ENCODE measurements at regions not wholly inside any gene's neighbourhood (a gene's known extent, or its start where the extent isn't known, plus 50 kb on each side); places are given as distances from the start of the nearest gene placed in this dataset.

- Histone ChIP-seq H3K4me3 (ENCODE audit: low read length in 2 of 2) (no peak overlapping the region), H3K36me3 (ENCODE audit: control insufficient read depth in 1 of 2, insufficient read depth in 2 of 2, low read length in 1 of 2) (no peaks in the 10 kb centered on the region), H3K9me3 (ENCODE audit: control insufficient read depth, low read length) (no peaks in the 10 kb centered on the region), H3K4me1 (ENCODE audit: control insufficient read depth in 1 of 2, insufficient read depth in 2 of 2, low read length in 2 of 2) (peaks cover 0 to 1% of the 10 kb centered on the region in 2 donors), H3K27ac (ENCODE audit: low read depth in 1 of 2, low read length in 2 of 2) (no peak overlapping the region), H3K27me3 (ENCODE audit: control insufficient read depth in 1 of 2, insufficient read depth in 2 of 2, low read length in 1 of 2) (no peaks in the 10 kb centered on the region)
- WGBS, 2 donors = 79 to 80% methylated on average over 3 of the region's 3 CpGs
- DNase-seq (no peak), ATAC-seq (ENCODE audit: low FRiP score) (no peak)
- intact Hi-C loops (cut with DNase I) = no loop called here
Observed at GRCh38 chr14:85224241-85224640, 305.7 kb upstream of the FLRT2 start.

DNA sequence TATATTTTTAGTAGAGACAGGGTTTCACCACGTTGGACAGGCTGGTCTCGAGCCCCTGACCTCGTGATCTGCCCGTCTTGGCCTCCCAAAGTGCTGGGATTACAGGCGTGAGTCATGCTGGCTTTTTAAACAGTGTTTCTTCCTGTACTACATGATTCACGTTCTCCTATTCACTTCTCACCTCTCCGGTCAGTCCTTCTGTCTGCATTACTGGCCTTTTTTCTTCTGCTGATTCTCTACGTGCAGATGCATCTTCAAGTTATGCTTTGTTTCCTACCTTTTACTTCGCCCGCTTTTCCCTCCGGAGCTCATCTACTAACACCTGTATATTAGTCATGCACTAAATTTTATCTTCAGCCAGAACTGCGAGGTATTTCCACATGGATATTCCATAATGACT, 296.2 kb upstream of the FLRT2 start:
- no peak for ATAC-seq (ENCODE audit: low FRiP score)
- Histone ChIP-seq H3K36me3 (ENCODE audit: control insufficient read depth in 1 of 2, insufficient read depth in 2 of 2, low read length in 1 of 2) (no peaks in the 10 kb centered on the region), H3K27me3 (ENCODE audit: control insufficient read depth in 1 of 2, insufficient read depth in 2 of 2, low read length in 1 of 2) (no peaks in the 10 kb centered on the region), H3K27ac (ENCODE audit: low read depth in 1 of 2, low read length in 2 of 2) (no peak overlapping the region), H3K4me1 (ENCODE audit: control insufficient read depth in 1 of 2, insufficient read depth in 2 of 2, low read length in 2 of 2) (no peaks in the 10 kb centered on the region), H3K4me3 (ENCODE audit: low read length in 2 of 2) (no peak overlapping the region), H3K9me3 (ENCODE audit: control insufficient read depth, low read length) (peaks cover 1% of the 10 kb centered on the region)
- DNase-seq = no peak
- intact Hi-C loops (cut with DNase I) = no loop called here
- 90% methylated on average over 12 of the region's 12 CpGs for WGBS, 2 donors

DNA sequence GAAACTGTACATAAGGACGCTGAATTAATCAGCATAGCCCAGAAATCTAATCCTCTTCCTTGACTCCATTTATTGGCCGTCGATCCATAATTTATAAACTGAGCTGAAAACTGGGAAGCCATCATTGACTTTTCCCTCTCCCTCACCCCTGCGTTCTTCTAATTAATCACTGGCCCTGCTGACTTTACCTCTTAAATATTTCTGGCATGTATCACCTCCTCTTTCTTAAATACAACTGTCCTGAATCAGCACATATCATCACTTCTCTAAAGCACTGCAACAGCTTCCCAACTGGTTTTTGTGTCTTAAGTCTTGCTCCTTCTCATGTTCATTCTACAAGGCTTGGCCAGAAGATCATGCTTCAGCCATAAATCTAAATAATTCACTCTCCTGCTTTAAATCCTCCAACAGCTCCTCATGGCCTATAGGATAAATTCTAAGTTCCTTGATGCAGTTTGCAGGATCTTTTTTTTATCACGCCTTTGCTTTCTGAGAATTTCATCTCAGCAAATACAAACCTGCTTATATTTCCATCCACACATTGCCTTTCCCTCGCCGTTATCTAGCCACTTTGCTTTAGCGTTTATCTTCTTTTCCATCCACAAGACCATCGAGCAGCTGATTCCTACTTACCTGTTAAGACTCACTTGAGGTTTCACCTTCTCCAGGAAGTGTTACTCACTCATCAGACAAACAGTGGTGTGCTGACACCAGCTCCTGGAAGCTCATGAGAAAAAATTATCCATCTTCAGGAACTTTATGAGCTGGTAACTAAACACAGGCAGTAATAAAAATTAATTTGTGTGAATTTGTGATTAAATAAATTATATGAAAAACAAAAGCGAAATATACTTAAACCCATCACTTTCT, 295.6 kb upstream of the FLRT2 start:
- no peaks in the 10 kb centered on the region for H3K36me3 ChIP-seq (ENCODE audit: control insufficient read depth in 1 of 2, insufficient read depth in 2 of 2, low read length in 1 of 2)
- no peak for ATAC-seq (ENCODE audit: low FRiP score)
- no peak overlapping the region for H3K27ac ChIP-seq (ENCODE audit: low read depth in 1 of 2, low read length in 2 of 2)
- DNase-seq = no peak
- intact Hi-C loops (cut with DNase I) = no loop called here
- H3K4me1 ChIP-seq (ENCODE audit: control insufficient read depth in 1 of 2, insufficient read depth in 2 of 2, low read length in 2 of 2) = no peaks in the 10 kb centered on the region
- WGBS, 2 donors = 92 to 93% methylated on average over 10 of the region's 10 CpGs
- peaks cover 1% of the 10 kb centered on the region for H3K9me3 ChIP-seq (ENCODE audit: control insufficient read depth, low read length)
- H3K27me3 ChIP-seq (ENCODE audit: control insufficient read depth in 1 of 2, insufficient read depth in 2 of 2, low read length in 1 of 2) = no peaks in the 10 kb centered on the region
- no peak overlapping the region for H3K4me3 ChIP-seq (ENCODE audit: low read length in 2 of 2)

DNA sequence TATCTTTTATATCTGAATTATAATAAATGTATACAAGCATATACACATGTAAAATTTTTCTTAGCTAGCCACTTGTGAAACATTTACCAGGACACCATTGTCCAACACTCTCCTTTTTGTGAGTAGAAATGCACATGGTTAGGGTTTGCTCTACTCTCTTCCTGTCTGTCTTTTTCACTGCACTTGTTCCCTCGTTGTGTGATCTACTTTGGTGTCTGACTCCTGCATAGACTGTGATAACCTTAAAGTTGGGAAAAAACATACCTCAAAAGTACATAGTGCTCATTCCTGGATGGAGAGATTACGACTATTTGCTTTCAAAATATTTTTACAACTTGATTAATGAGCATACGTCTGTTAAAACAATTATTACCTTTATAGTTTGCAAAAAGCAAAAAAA, 294.1 kb upstream of the FLRT2 start:
- DNase-seq = no peak
- Histone ChIP-seq H3K4me1 (ENCODE audit: control insufficient read depth in 1 of 2, insufficient read depth in 2 of 2, low read length in 2 of 2) (no peaks in the 10 kb centered on the region), H3K9me3 (ENCODE audit: control insufficient read depth, low read length) (peaks cover 1% of the 10 kb centered on the region), H3K27ac (ENCODE audit: low read depth in 1 of 2, low read length in 2 of 2) (no peak overlapping the region), H3K27me3 (ENCODE audit: control insufficient read depth in 1 of 2, insufficient read depth in 2 of 2, low read length in 1 of 2) (no peaks in the 10 kb centered on the region), H3K4me3 (ENCODE audit: low read length in 2 of 2) (no peak overlapping the region), H3K36me3 (ENCODE audit: control insufficient read depth in 1 of 2, insufficient read depth in 2 of 2, low read length in 1 of 2) (no peaks in the 10 kb centered on the region)
- intact Hi-C loops (cut with DNase I) = no loop called here
- no peak for ATAC-seq (ENCODE audit: low FRiP score)
- 9 to 18% methylated on average over 3 of the region's 3 CpGs for WGBS, 2 donors

- Histone ChIP-seq H3K36me3 (ENCODE audit: control insufficient read depth in 1 of 2, insufficient read depth in 2 of 2, low read length in 1 of 2) (no peaks in the 10 kb centered on the region), H3K9me3 (ENCODE audit: control insufficient read depth, low read length) (peaks cover 1% of the 10 kb centered on the region), H3K4me3 (ENCODE audit: low read length in 2 of 2) (no peak overlapping the region), H3K4me1 (ENCODE audit: control insufficient read depth in 1 of 2, insufficient read depth in 2 of 2, low read length in 2 of 2) (no peaks in the 10 kb centered on the region), H3K27me3 (ENCODE audit: control insufficient read depth in 1 of 2, insufficient read depth in 2 of 2, low read length in 1 of 2) (no peaks in the 10 kb centered on the region), H3K27ac (ENCODE audit: low read depth in 1 of 2, low read length in 2 of 2) (no peak overlapping the region)
- ATAC-seq (ENCODE audit: low FRiP score) (no peak), DNase-seq (no peak)
- WGBS, 2 donors = 91 to 96% methylated on average over 1 of the region's 1 CpG
- intact Hi-C loops (cut with DNase I) = no loop called here
Observed at GRCh38 chr14:85236296-85236695, 293.6 kb upstream of the FLRT2 start.

- H3K9me3 ChIP-seq (ENCODE audit: control insufficient read depth, low read length) = no peaks in the 10 kb centered on the region
- WGBS, 2 donors = 88 to 97% methylated on average over 1 of the region's 1 CpG
- intact Hi-C loops (cut with DNase I) = no loop called here
- no peaks in the 10 kb centered on the region for H3K4me1 ChIP-seq (ENCODE audit: control insufficient read depth in 1 of 2, insufficient read depth in 2 of 2, low read length in 2 of 2)
- H3K4me3 ChIP-seq (ENCODE audit: low read length in 2 of 2) = no peak overlapping the region
- H3K36me3 ChIP-seq (ENCODE audit: control insufficient read depth in 1 of 2, insufficient read depth in 2 of 2, low read length in 1 of 2) = no peaks in the 10 kb centered on the region
- ATAC-seq (ENCODE audit: low FRiP score) (no peak), DNase-seq (no peak)
- H3K27ac ChIP-seq (ENCODE audit: low read depth in 1 of 2, low read length in 2 of 2) = no peak overlapping the region
- no peaks in the 10 kb centered on the region for H3K27me3 ChIP-seq (ENCODE audit: control insufficient read depth in 1 of 2, insufficient read depth in 2 of 2, low read length in 1 of 2)
Observed at GRCh38 chr14:85239791-85240190, 290.2 kb upstream of the FLRT2 start.

DNA sequence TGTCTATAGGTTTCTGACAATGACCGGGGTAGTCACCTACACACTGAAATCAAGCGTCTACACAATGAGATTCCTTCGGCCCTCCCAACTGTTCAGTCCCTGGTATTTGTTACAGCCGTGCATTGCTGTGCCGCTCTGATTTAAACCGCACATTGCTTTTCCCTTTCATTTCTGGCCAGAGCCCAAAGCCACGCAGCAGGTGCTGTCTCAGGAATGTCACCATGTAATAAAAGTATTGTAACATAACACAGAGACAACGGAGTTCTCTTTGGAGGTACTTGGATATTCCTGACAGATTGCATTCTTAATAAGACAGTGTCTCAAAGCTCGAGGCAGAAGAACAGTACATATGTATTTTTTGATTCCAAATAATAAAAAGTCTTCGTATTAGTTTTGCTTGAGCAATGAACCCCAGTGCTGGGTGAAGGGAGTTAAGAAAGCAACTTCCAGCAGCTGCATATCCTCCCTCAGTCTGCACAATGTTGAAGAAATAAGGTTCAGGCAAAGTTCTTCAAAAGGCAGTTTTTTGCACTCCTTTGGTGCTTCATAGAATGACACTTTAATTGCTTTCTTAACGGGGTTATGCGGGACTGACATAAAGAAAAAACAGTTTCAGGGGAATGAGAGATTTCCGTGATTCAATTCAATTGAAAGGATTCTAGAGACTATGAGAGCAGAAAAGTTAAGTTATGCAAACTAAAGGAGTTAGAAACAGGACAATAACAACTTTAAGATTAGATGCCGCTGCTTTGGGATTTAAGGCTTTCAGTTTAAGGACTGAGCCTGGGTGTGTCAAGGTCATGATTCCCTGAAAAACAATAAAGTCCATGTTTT, 288.7 kb upstream of the FLRT2 start:
- Histone ChIP-seq H3K9me3 (ENCODE audit: control insufficient read depth, low read length) (no peaks in the 10 kb centered on the region), H3K4me3 (ENCODE audit: low read length in 2 of 2) (no peak overlapping the region), H3K27ac (ENCODE audit: low read depth in 1 of 2, low read length in 2 of 2) (no peak overlapping the region), H3K36me3 (ENCODE audit: control insufficient read depth in 1 of 2, insufficient read depth in 2 of 2, low read length in 1 of 2) (no peaks in the 10 kb centered on the region), H3K27me3 (ENCODE audit: control insufficient read depth in 1 of 2, insufficient read depth in 2 of 2, low read length in 1 of 2) (no peaks in the 10 kb centered on the region), H3K4me1 (ENCODE audit: control insufficient read depth in 1 of 2, insufficient read depth in 2 of 2, low read length in 2 of 2) (no peaks in the 10 kb centered on the region)
- intact Hi-C loops (cut with DNase I) = no loop called here
- ATAC-seq (ENCODE audit: low FRiP score) (no peak), DNase-seq (no peak)
- WGBS, 2 donors = 54 to 73% methylated on average over 14 of the region's 14 CpGs

GRCh38 chr14:85242666-85243065, 287.3 kb upstream of the FLRT2 start:
- Histone ChIP-seq H3K36me3 (ENCODE audit: control insufficient read depth in 1 of 2, insufficient read depth in 2 of 2, low read length in 1 of 2) (no peaks in the 10 kb centered on the region), H3K4me1 (ENCODE audit: control insufficient read depth in 1 of 2, insufficient read depth in 2 of 2, low read length in 2 of 2) (no peaks in the 10 kb centered on the region), H3K4me3 (ENCODE audit: low read length in 2 of 2) (no peak overlapping the region), H3K9me3 (ENCODE audit: control insufficient read depth, low read length) (no peaks in the 10 kb centered on the region), H3K27me3 (ENCODE audit: control insufficient read depth in 1 of 2, insufficient read depth in 2 of 2, low read length in 1 of 2) (no peaks in the 10 kb centered on the region), H3K27ac (ENCODE audit: low read depth in 1 of 2, low read length in 2 of 2) (no peak overlapping the region)
- DNase-seq (no peak), ATAC-seq (ENCODE audit: low FRiP score) (no peak)
- 61 to 62% methylated on average over 4 of the region's 4 CpGs for WGBS, 2 donors
- intact Hi-C loops (cut with DNase I) = no loop called here

GRCh38 chr14:85243321-85243720, 286.6 kb upstream of the FLRT2 start:
- DNase-seq (no peak), ATAC-seq (ENCODE audit: low FRiP score) (no peak)
- Histone ChIP-seq H3K27ac (ENCODE audit: low read depth in 1 of 2, low read length in 2 of 2) (no peak overlapping the region), H3K36me3 (ENCODE audit: control insufficient read depth in 1 of 2, insufficient read depth in 2 of 2, low read length in 1 of 2) (no peaks in the 10 kb centered on the region), H3K4me3 (ENCODE audit: low read length in 2 of 2) (no peak overlapping the region), H3K9me3 (ENCODE audit: control insufficient read depth, low read length) (no peaks in the 10 kb centered on the region), H3K27me3 (ENCODE audit: control insufficient read depth in 1 of 2, insufficient read depth in 2 of 2, low read length in 1 of 2) (no peaks in the 10 kb centered on the region), H3K4me1 (ENCODE audit: control insufficient read depth in 1 of 2, insufficient read depth in 2 of 2, low read length in 2 of 2) (no peaks in the 10 kb centered on the region)
- intact Hi-C loops (cut with DNase I) = no loop called here
- WGBS, 2 donors = 92 to 95% methylated on average over 1 of the region's 1 CpG

Measured in aorta (tissue), 5 donors.